Ovary (tissue), 7 donors: ENCODE measurements at regions not wholly inside any gene's neighbourhood (a gene's known extent, or its start where the extent isn't known, plus 50 kb on each side); places are given as distances from the start of the nearest gene placed in this dataset.
"Not testable (repeated sequence)": the region's sequence is repeated elsewhere in the genome, so short reads cannot be mapped to it uniquely, and the experiment has no call there.

Experiments
- DNase-seq, 5 donors: peaks; one replicate each; pipeline ENCODE4 v3.0.0-alpha.2; 2019 to 2020
- H3K27ac ChIP-seq, 2 donors: fragments of 200-600 bp; one replicate each; pipeline versions ENCODE4 v1.5.1 to v1.8.0; 2019 to 2022
- H3K27me3 ChIP-seq: fragments of 200-600 bp; one replicate; pipeline ENCODE4 v1.8.0; 2022
- H3K36me3 ChIP-seq: fragments of 200-600 bp; sonication (generic); one replicate; pipeline ENCODE4 v1.5.1; 2019
- H3K4me1 ChIP-seq: one replicate; pipeline ENCODE4 v1.8.1; 2013; ENCODE audit warnings: mild to moderate bottlenecking, moderate library complexity; ENCODE audit not compliant: insufficient read depth
- H3K4me3 ChIP-seq: fragments of 200-600 bp; sonication (generic); one replicate; pipeline ENCODE4 v1.5.1; 2017
- H3K9me3 ChIP-seq, 2 donors: fragments of 200-600 bp in 1 of 2; sonication (generic) in 1 of 2; one replicate each; pipeline versions ENCODE4 v1.5.1 to v1.8.1; 2013 to 2019; ENCODE audit warnings: mild to moderate bottlenecking in 1 of 2, moderate library complexity in 1 of 2
- CTCF ChIP-seq, 3 donors: fragments of 450-650 bp in 2 of 3; fragments of 200-600 bp in 1 of 3; IDR thresholded peaks; one replicate each; pipeline versions ENCODE4 v1.5.1 to v1.8.0; 2016 to 2022; ENCODE audit warnings: antibody characterized with exemption in 3 of 3, mild to moderate bottlenecking in 1 of 3
- EP300 ChIP-seq: sonication (generic); formaldehyde crosslinking; IDR thresholded peaks from one replicate; pipeline ENCODE4 v1.6.1; 2017; ENCODE audit warnings: antibody characterized with exemption
- POLR2A ChIP-seq: fragments of 450-650 bp; IDR thresholded peaks from one replicate; pipeline ENCODE4 v1.6.1; 2017; ENCODE audit warnings: antibody characterized with exemption, mild to moderate bottlenecking, moderate library complexity
- WGBS, 3 donors: extraction: QIAGEN DNeasy Blood & Tissue Kit in 1 of 3; methylation state at CpG; one replicate each; pipeline versions ENCODE4 v1.1.5 to v1.1.7; 2013 to 2017; 5-methylcytosine and 5-hydroxymethylcytosine counted together
- intact Hi-C, 4 donors: fragments of 100-400 bp; cut with DNase I; formaldehyde crosslinking; loops; one replicate each; pipeline versions ENCODE4 v1.11.0 to v1.15.1; 2022 to 2023
- donor health status: DM: no; HTN: no; CAD: no; lungs with moderate emphysema.
- donor health status: DM: no; HTN: no; CAD: no.
- donor health status: Bipolar disorder and iron deficiency.
- donor health status: DM: no; HTN: no; CAD: no.
- donor health status: DM: yes; HTN: yes; CAD: no.

- intact Hi-C loops: no loop called here
- no peak for TF ChIP-seq POLR2A
- no peak for TF ChIP-seq EP300
- TF ChIP-seq CTCF (IDR thresholded peaks at IDR 0.05): no peak
- Histone ChIP-seq H3K9me3 (no peaks in the 10 kb centered on the region), H3K36me3 (no peaks in the 10 kb centered on the region), H3K4me1 (no peaks in the 10 kb centered on the region), H3K4me3 (no peak overlapping the region), H3K27ac (no peak overlapping the region), H3K27me3 (no peaks in the 10 kb centered on the region)
- no peak for DNase-seq
- 38 to 42% (median 40%) methylated on average over 8 of the region's 8 CpGs for WGBS, 3 donors
Observed at GRCh38 chr4:13700021-13700857, 72.7 kb upstream of the BOD1L1 start.

- H3K4me1 ChIP-seq, H3K27ac ChIP-seq, H3K4me3 ChIP-seq, intact Hi-C loops, H3K27me3 ChIP-seq, H3K9me3 ChIP-seq, DNase-seq, H3K36me3 ChIP-seq: not testable (repeated sequence)
- 55 to 84% (median 81%) methylated on average over 1 of the region's 1 CpG for WGBS, 3 donors
Observed at GRCh38 chr4:13700858-13701140, 73.3 kb upstream of the BOD1L1 start.

- Histone ChIP-seq H3K27ac (no peak overlapping the region), H3K27me3 (no peaks in the 10 kb centered on the region), H3K4me1 (no peaks in the 10 kb centered on the region), H3K9me3 (no peaks in the 10 kb centered on the region), H3K4me3 (no peak overlapping the region), H3K36me3 (no peaks in the 10 kb centered on the region)
- TF ChIP-seq POLR2A (no peak), CTCF (IDR thresholded peaks at IDR 0.05) (no peak), EP300 (no peak)
- DNase-seq: no peak
- 78 to 89% (median 85%) methylated on average over 2 of the region's 2 CpGs for whole genome bisulfite sequencing, 3 donors
- intact Hi-C loops: no loop called here
Observed at GRCh38 chr4:13701937-13702446, 74.5 kb upstream of the BOD1L1 start.

GRCh38 chr4:13703096-13703495 lies 75.6 kb upstream of the BOD1L1 start:
- WGBS, 3 donors: 75 to 78% (median 77%) methylated on average over 10 of the region's 10 CpGs
- no peaks in the 10 kb centered on the region for H3K36me3 ChIP-seq
- H3K4me1 ChIP-seq: no peaks in the 10 kb centered on the region
- H3K4me3 ChIP-seq: no peak overlapping the region
- intact Hi-C loops: no loop called here
- DNase-seq: no peak
- TF ChIP-seq EP300 (no peak), POLR2A (no peak), CTCF (IDR thresholded peaks at IDR 0.05) (no peak)
- no peak overlapping the region for H3K27ac ChIP-seq
- no peaks in the 10 kb centered on the region for H3K9me3 ChIP-seq
- no peaks in the 10 kb centered on the region for H3K27me3 ChIP-seq

GRCh38 chr4:13704035-13704434 lies 76.5 kb upstream of the BOD1L1 start:
- no peak for DNase-seq
- H3K4me3 ChIP-seq: no peak overlapping the region
- no peak for TF ChIP-seq EP300
- TF ChIP-seq CTCF (IDR thresholded peaks at IDR 0.05): no peak
- TF ChIP-seq POLR2A: no peak
- no peaks in the 10 kb centered on the region for H3K36me3 ChIP-seq
- H3K27me3 ChIP-seq: no peaks in the 10 kb centered on the region
- intact Hi-C loops: no loop called here
- no peaks in the 10 kb centered on the region for H3K4me1 ChIP-seq
- no peaks in the 10 kb centered on the region for H3K9me3 ChIP-seq
- WGBS, 3 donors: 68 to 75% (median 72%) methylated on average over 2 of the region's 2 CpGs
- no peak overlapping the region for H3K27ac ChIP-seq
